ENCODE measurements at regions not wholly inside any gene's neighbourhood (a gene's known extent, or its start where the extent isn't known, plus 50 kb on each side); places are given as distances from the start of the nearest gene placed in this dataset.

- Histone ChIP-seq H3K4me3 (ENCODE audit: low read length) (no peak overlapping the region), H3K27me3 (replicated peaks; ENCODE audit: insufficient read depth, low read length) (no peaks in the 10 kb centered on the region), H3F3A (ENCODE audit: insufficient read depth, low read length) (no peaks in the 10 kb centered on the region), H3K9ac (ENCODE audit: low read length) (no peak overlapping the region), H2AFZ (ENCODE audit: low read length) (no peak overlapping the region), H3K27ac (ENCODE audit: low read length) (no peak overlapping the region), H3K9me3 (replicated peaks; ENCODE audit: insufficient read depth, low read length) (no peaks in the 10 kb centered on the region), H3K4me2 (ENCODE audit: low read depth, low read length) (no peak overlapping the region), H3K9me2 (replicated peaks; ENCODE audit: insufficient read depth, low read length) (no peaks in the 10 kb centered on the region), H3K4me1 (ENCODE audit: low read length) (no peaks in the 10 kb centered on the region), H3K36me3 (replicated peaks; ENCODE audit: insufficient read depth, low read length) (no peaks in the 10 kb centered on the region), H3K79me2 (ENCODE audit: low read length) (no peaks in the 10 kb centered on the region), H4K20me1 (ENCODE audit: insufficient read depth, low read length) (no peaks in the 10 kb centered on the region)
- TF ChIP-seq CTCF (IDR thresholded peaks at IDR 0.05; ENCODE audit: low read length): no peak
- TF ChIP-seq EZH2phosphoT487 (IDR thresholded peaks at IDR 0.05; ENCODE audit: low read length): no peak
- TF ChIP-seq EZH2 (optimal IDR thresholded peaks at IDR 0.05; ENCODE audit: low read depth, low read length): no peak
- no peak for DNase-seq
These were observed 158.7 kb upstream of the LRIG3 start for GRCh38 chr12:59079002-59079401.

- Histone ChIP-seq H3K9me2 (replicated peaks; ENCODE audit: insufficient read depth, low read length) (no peaks in the 10 kb centered on the region), H3F3A (ENCODE audit: insufficient read depth, low read length) (no peaks in the 10 kb centered on the region), H3K4me3 (ENCODE audit: low read length) (no peak overlapping the region), H3K27ac (ENCODE audit: low read length) (no peak overlapping the region), H3K4me1 (ENCODE audit: low read length) (no peaks in the 10 kb centered on the region), H4K20me1 (ENCODE audit: insufficient read depth, low read length) (no peaks in the 10 kb centered on the region), H3K36me3 (replicated peaks; ENCODE audit: insufficient read depth, low read length) (no peaks in the 10 kb centered on the region), H3K9ac (ENCODE audit: low read length) (no peak overlapping the region), H3K79me2 (ENCODE audit: low read length) (no peaks in the 10 kb centered on the region), H3K4me2 (ENCODE audit: low read depth, low read length) (no peak overlapping the region), H3K27me3 (replicated peaks; ENCODE audit: insufficient read depth, low read length) (no peaks in the 10 kb centered on the region), H3K9me3 (replicated peaks; ENCODE audit: insufficient read depth, low read length) (no peaks in the 10 kb centered on the region), H2AFZ (ENCODE audit: low read length) (no peak overlapping the region)
- no peak for TF ChIP-seq CTCF (IDR thresholded peaks at IDR 0.05; ENCODE audit: low read length)
- TF ChIP-seq EZH2phosphoT487 (IDR thresholded peaks at IDR 0.05; ENCODE audit: low read length): no peak
- TF ChIP-seq EZH2 (optimal IDR thresholded peaks at IDR 0.05; ENCODE audit: low read depth, low read length): no peak
- DNase-seq: no peak
These were observed 157.5 kb upstream of the LRIG3 start for GRCh38 chr12:59077575-59078426.

- H3K4me1 ChIP-seq (ENCODE audit: low read length): no peaks in the 10 kb centered on the region
- no peak overlapping the region for H3K4me3 ChIP-seq (ENCODE audit: low read length)
- no peaks in the 10 kb centered on the region for H3F3A ChIP-seq (ENCODE audit: insufficient read depth, low read length)
- H3K27ac ChIP-seq (ENCODE audit: low read length): no peak overlapping the region
- no peaks in the 10 kb centered on the region for H3K27me3 ChIP-seq (replicated peaks; ENCODE audit: insufficient read depth, low read length)
- H3K9me2 ChIP-seq (replicated peaks; ENCODE audit: insufficient read depth, low read length): no peaks in the 10 kb centered on the region
- H4K20me1 ChIP-seq (ENCODE audit: insufficient read depth, low read length): no peaks in the 10 kb centered on the region
- H3K79me2 ChIP-seq (ENCODE audit: low read length): no peaks in the 10 kb centered on the region
- no peak overlapping the region for H3K4me2 ChIP-seq (ENCODE audit: low read depth, low read length)
- no peaks in the 10 kb centered on the region for H3K9me3 ChIP-seq (replicated peaks; ENCODE audit: insufficient read depth, low read length)
- no peak overlapping the region for H3K9ac ChIP-seq (ENCODE audit: low read length)
- no peak overlapping the region for H2AFZ ChIP-seq (ENCODE audit: low read length)
- no peak for TF ChIP-seq CTCF (IDR thresholded peaks at IDR 0.05; ENCODE audit: low read length)
- TF ChIP-seq EZH2phosphoT487 (IDR thresholded peaks at IDR 0.05; ENCODE audit: low read length): no peak
- TF ChIP-seq EZH2 (optimal IDR thresholded peaks at IDR 0.05; ENCODE audit: low read depth, low read length): no peak
- no peak for DNase-seq
- H3K36me3 ChIP-seq (replicated peaks; ENCODE audit: insufficient read depth, low read length): no peaks in the 10 kb centered on the region
These were observed 156.8 kb upstream of the LRIG3 start for GRCh38 chr12:59077153-59077552.

Measured in MM.1S (cell line).